ENCODE measurements at regions not wholly inside any gene's neighbourhood (a gene's known extent, or its start where the extent isn't known, plus 50 kb on each side); places are given as distances from the start of the nearest gene placed in this dataset.

- no peak for TF ChIP-seq CTCF (IDR thresholded peaks at IDR 0.05; ENCODE audit: low read depth, low read length)
- no peak for TF ChIP-seq POLR2A (IDR thresholded peaks at IDR 0.05; ENCODE audit: extremely low read depth, insufficient read length)
Measured at GRCh38 chr16:9318764-9319163, 227.3 kb downstream of the HAPSTR1 start.

All from NB4 (cell line).